ENCODE measurements at regions not wholly inside any gene's neighbourhood (a gene's known extent, or its start where the extent isn't known, plus 50 kb on each side); places are given as distances from the start of the nearest gene placed in this dataset.

DNA sequence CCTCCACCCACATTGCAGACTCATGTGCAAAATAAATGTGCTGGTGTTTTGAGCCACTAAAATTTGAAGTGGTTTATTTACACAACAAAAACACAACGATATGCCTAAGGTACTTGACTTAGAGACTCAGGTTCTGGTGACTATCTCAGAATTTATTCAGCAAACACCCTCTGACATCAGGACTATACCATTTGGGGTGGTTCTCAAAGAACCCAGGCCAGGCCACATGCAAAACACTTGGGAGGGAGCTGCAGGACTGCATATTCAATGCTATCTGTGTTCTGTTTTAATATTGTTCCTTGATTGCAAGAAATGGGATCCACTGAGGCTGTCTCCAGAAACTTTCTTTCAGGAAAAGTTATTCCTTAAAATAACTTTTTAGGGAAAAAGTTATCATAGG is 91.6 kb downstream of the LINC00237 start:
- intact Hi-C loops (cut with DNase I): no loop called here
- ATAC-seq: no peak
- WGBS, 2 donors: 57 to 80% methylated on average over 1 of the region's 1 CpG

DNA sequence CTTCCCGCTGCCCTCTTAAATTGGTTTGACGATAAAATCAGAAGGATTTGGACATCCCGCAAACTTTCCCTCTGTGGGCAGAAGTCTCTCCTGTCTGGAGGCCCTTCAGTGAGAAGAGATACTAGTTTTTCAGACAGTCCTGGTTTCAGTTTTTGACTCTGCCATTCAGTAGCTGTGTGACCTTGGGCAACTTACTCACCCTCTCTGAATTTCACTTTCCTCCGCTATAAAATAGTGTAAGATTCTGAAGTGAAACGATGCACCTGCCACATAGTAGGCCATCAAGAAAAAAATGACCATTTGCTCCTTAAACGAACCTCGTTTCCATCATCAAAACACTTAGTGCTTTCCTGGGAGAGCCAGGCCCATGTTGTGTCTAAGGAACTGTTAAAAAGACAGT is 97.2 kb downstream of the LINC00237 start:
- DNase-seq (no peak), ATAC-seq (no peak)
- TF ChIP-seq, protein P1, sequence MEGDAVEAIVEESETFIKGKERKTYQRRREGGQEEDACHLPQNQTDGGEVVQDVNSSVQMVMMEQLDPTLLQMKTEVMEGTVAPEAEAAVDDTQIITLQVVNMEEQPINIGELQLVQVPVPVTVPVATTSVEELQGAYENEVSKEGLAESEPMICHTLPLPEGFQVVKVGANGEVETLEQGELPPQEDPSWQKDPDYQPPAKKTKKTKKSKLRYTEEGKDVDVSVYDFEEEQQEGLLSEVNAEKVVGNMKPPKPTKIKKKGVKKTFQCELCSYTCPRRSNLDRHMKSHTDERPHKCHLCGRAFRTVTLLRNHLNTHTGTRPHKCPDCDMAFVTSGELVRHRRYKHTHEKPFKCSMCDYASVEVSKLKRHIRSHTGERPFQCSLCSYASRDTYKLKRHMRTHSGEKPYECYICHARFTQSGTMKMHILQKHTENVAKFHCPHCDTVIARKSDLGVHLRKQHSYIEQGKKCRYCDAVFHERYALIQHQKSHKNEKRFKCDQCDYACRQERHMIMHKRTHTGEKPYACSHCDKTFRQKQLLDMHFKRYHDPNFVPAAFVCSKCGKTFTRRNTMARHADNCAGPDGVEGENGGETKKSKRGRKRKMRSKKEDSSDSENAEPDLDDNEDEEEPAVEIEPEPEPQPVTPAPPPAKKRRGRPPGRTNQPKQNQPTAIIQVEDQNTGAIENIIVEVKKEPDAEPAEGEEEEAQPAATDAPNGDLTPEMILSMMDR (IDR thresholded peaks at IDR 0.05): no peak
- WGBS, 2 donors: 83% methylated on average over 7 of the region's 7 CpGs
- H3K36me3 ChIP-seq: no peaks in the 10 kb centered on the region
- peaks cover 0 to 13% (median 0%) of the 10 kb centered on the region in 7 donors for H3K27me3 ChIP-seq
- no peak overlapping the region for H3K4me3 ChIP-seq
- H3K27ac ChIP-seq: no peak overlapping the region
- no peaks in the 10 kb centered on the region for H3K9me3 ChIP-seq
- no peaks in the 10 kb centered on the region for H3K4me1 ChIP-seq
- intact Hi-C loops (cut with DNase I): no loop called here

More for the DNA sequence above, 91.6 kb downstream of the LINC00237 start:
- Histone ChIP-seq H3K27me3 (peaks cover 0 to 32% (median 25%) of the 10 kb centered on the region in 7 donors), H3K9me3 (no peaks in the 10 kb centered on the region), H3K36me3 (no peaks in the 10 kb centered on the region), H3K4me1 (no peaks in the 10 kb centered on the region), H3K4me3 (no peak overlapping the region), H3K27ac (no peak overlapping the region)
- TF ChIP-seq, protein P1 (IDR thresholded peaks at IDR 0.05): no peak
- no peak for DNase-seq

DNA sequence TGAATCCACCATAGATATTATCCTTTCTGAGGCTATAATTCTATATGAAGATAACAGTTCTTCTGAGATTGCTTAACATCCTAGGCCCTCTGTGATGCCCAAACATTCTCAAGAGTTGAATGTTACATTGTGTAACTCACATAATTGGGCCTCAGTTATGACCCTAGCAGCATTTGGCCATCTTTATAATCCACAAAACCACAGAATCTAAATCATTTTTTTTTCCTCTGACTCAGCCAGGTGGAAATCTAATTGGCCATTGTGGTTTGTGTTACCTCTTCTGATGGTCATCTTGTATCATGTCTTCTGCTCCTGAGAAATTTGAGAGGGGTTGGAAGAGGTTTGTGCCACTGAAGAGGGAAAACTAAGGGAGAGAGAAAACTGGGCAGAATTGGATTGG is 99.5 kb downstream of the LINC00237 start:
- Histone ChIP-seq H3K36me3 (no peaks in the 10 kb centered on the region), H3K27me3 (peaks cover 0 to 21% (median 3%) of the 10 kb centered on the region in 7 donors), H3K4me3 (no peak overlapping the region), H3K9me3 (no peaks in the 10 kb centered on the region), H3K27ac (no peak overlapping the region), H3K4me1 (no peaks in the 10 kb centered on the region)
- TF ChIP-seq, protein P1 (IDR thresholded peaks at IDR 0.05): no peak
- intact Hi-C loops (cut with DNase I): no loop called here
- no peak for DNase-seq
- ATAC-seq: no peak

DNA sequence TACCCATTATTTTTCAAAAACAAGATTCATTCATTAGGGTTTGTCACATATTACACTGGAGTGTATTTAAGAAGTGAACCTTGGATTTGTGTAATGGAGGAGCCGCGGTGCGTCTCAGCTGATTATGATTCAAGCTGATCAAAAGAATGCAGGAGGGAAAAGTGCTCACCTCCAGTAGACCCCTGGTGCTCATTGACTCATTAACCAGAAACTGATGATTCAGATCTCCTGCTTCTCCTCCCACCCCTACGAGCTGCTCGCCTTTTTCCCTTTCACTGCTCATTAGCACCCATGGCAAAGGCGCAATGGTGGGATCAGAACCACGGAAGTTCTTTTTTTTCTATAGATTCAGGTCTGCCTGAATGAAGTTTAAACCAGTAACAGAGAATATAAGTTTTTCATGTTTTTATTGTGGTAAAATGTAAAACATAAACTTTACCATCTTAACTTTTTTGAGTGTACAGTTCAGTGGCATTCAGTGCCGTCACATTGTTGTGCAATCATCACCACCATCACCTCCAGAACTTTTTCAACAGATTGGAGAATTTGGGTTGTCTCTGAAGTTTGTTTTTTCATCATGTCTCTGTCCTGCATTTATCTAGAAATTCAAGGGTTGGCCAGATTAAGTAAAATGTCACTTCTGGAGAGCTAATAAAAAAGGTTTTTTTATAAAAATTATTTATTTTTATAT is 101.6 kb downstream of the LINC00237 start:
- 75 to 76% methylated on average over 8 of the region's 8 CpGs for WGBS, 2 donors
- H3K36me3 ChIP-seq: no peaks in the 10 kb centered on the region
- TF ChIP-seq, protein P1 (IDR thresholded peaks at IDR 0.05): no peak
- DNase-seq (no peak), ATAC-seq (no peak)
- no peaks in the 10 kb centered on the region for H3K9me3 ChIP-seq
- H3K27ac ChIP-seq: no peak overlapping the region
- H3K4me3 ChIP-seq: no peak overlapping the region
- no peaks in the 10 kb centered on the region for H3K4me1 ChIP-seq
- peaks cover 0 to 23% (median 3%) of the 10 kb centered on the region in 7 donors for H3K27me3 ChIP-seq
- intact Hi-C loops (cut with DNase I): no loop called here
